NCI-H82 treated with DMSO at 0.1 percent for 48 hours (cell line): ENCODE measurements at regions not wholly inside any gene's neighbourhood (a gene's known extent, or its start where the extent isn't known, plus 50 kb on each side); places are given as distances from the start of the nearest gene placed in this dataset.
A peak's percentile ranks its signal among the peaks of the same experiment; 100 is the strongest.

ENCODE experiments used
- DNase-seq: peaks from one replicate; lab custom pipeline; 2025; ENCODE audit not compliant: unreplicated experiment; lab: John Stamatoyannopoulos, UW

DNA sequence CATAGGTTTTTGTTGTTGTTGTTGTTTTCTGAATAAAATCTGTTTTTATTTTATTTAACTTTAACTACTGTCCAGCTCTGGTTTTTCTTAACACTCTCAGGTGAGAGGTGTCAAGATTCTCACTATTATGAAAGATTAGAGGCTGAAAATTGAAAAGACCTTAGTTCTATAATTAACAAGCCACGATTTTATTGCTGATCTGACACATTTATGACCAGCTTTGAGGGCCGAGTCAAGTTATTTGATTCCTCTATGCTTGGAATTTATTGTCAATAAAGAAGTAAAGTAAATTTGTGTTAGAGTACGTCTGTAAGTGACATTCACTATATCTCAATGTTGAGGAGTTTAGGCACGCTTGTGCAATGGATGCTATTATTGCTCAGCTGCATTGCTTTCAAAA is 808.8 kb downstream of the GALC start:
- DNase-seq = no peak

DNA sequence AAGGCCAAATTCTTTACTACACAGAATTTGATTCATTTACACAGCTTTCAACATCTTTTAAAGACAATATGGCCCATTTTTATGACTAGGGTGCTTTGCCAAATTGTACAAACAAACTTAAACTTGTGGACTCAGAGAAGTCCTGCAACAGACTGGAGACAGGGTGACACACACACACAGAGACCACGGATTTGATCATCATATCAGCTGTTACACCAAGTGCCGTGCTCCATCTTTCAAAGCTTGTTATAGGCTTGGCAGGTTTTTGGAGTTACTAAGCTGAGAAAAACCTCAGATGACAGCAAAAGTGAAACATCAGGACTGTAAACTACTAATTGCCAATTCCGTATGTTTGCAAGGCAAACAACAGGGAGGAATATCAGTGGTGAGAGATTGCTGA is 811.7 kb downstream of the GALC start:
- no peak for DNase-seq

DNA sequence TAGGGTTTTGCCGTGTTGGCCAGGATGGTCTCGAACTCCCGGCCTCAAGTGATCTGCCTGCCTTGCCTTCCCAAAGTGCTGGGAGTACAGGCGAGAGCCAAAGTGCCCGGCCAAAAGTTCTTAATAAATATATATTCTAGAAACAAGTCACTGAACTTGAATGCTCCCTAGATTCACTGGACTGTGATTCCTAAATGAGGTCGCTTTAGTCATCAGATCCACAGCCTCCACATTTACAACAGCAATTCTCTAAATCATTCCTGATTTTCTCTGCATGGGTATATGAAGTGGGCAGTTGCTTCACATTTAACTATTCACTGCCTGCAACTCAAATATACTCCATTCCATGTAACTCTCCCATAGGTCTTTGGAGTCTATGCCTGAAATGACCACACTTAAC is 813.0 kb downstream of the GALC start:
- DNase-seq = no peak

DNA sequence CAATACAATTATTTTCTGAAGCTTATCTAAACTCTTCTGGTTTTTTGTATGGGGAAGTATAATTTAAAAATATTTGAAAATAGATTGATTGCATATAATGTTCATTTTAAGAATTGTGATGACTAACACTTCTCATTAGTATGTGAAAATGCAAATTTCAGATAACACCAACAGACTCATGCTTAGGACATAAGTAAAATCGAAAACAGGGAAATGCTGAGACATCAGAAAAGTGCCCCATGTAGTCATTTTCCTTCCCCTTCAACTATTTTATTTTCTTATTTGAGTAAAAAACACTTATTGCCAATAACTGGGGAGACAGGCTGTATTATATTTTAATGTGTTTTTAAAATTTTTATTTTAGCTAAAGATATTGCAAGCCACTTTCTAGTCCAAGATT is 814.7 kb downstream of the GALC start:
- no peak for DNase-seq

DNA sequence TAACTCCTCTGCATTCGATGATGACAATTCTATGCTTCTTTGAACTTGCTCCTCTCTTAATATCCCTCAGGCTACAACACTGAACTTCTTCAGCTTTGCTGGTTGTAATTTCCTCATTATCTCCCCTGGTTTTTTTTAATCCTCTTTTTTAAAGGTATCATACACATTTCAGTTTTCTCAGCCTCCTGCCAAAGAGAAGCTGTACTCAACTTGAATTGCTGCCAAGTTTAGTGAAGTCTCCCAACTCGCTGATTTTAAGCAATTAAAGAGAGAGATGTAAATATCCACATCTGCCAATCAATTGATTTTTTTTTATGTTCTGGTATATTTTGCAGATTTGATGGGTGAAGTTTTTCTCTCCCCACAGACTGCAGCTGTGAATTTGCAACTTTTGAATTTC is 817.8 kb downstream of the GALC start:
- DNase-seq = peak; percentile 19

DNA sequence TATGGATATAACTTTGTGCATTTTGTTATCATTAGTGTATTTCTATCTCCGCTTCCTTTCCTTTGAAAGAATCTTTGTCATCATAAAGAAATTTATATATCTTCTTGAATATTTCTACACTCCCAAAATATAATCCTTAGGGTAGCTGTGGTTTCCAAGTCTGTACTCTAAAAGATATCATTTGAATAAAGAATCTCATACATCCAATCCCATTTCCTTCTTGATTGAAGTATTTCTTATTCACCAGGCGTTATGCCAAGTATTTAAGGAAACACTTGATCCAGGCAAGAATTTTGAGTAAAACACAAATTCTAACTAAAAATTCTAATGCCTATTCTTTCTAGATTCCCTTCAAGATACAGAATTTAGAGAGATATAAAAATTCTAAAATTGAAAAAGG is 821.8 kb downstream of the GALC start:
- DNase-seq = no peak

DNA sequence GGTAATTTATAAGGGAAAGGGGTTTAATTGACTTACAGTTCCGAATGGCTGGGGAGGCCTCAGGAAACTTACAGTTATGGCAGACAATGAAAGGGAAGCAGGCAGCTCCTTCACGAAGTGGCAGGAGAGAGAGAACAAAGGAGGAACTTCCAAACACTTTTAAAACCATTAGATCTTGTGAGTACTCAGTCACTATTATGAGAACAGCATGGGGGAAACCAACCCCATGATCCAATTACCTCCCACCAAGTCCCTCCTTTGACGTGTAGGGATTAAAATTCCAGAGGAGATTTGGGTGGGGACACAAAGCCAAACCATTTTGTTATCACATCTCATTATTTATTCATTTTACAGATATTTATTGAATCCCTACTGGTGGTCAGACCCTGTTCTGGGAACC is 822.8 kb downstream of the GALC start:
- peak; percentile 58 for DNase-seq

DNA sequence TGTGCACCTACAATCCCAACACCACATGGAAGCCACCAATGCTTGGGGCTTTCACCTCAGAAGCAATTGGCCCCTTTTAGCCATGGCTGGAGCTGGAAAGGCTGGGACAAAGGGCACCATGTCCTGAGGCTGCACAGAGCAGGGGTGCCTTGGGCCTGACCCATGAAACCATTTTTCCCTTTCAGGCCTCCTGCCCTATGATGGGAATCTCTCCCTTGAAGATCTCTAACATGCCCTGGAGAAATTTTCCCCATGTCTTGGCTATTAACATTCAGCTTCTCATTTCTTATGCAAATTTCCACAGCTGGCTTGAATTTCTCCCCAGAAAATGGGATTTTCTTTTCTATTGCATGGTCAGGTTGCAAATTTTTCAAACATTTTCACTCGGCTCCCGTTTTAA is 823.6 kb downstream of the GALC start:
- DNase-seq = no peak

DNA sequence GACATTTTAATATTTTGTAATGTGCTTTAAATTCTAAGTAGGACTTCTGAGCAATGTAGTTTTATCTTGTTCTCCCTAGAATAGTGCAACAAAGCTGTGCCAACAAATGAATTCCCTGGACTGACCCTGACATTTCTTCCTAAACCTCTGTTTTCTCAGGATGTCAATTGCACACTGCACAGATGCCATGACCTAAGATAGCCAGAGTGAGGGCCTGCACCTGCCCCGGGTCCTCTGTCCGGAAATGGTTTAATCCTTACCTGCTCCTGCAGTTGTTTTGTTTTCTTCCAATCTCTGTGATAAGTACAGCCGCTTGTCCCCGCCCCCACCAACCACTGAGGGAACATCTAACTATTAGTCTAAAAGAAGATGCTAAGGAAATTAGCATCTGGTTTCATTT is 831.5 kb downstream of the GALC start:
- DNase-seq = no peak

DNA sequence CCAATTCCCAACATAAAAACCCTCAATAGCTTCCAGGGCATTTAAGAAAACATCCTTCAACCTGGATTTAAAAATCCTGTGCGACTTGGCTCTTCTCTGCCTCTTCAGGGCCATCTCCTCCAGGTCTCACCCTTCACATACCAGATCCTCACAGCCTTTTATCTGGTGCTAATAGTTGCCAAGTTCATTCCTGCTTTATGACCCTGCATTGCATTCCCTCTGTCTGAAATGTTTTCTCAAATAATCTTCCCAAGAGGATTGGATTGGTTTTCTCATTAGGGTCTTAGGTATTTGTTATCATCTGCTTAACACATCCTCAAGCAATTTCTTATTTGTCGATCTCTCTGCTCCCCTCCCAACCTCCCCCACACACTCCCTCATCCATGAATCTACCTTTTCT is 832.0 kb downstream of the GALC start:
- no peak for DNase-seq

DNA sequence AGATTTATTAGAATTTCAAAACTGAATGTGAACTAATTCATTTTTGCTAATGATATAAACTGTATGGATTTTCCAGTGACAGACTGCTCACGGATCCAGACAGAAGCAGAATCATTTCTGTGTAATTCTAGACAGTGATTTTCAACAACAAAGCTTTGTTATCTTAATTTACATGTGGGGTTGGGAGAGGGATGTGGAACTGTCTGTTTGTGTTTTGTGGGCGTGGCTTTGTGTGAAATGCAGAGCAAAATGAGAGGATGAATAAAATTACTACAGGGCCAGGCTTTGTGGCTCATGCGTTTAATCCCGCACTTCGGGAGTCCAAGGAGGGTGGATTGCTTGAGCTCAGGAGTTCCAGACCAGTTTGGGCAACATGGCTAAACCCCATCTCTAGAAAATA is 834.7 kb downstream of the GALC start:
- DNase-seq = no peak

DNA sequence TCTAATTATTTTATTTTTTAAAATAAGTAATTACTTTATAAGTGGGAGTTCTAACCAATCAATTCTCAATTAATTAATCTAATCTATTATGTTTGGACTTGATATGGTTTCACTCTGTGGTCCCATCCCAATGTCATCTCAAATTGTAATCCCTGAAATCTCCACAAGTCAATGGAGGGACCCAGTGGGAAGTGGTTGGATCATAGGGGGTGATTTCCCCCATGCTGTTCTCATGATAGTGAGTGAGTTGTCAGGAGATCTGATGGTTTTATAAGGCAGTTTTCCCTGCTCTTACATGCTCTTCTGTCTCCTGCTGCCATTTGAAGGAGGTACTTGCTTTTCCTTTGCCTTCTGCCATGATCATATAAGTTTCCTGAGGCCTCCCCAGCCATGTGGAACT is 836.1 kb downstream of the GALC start:
- no peak for DNase-seq

DNA sequence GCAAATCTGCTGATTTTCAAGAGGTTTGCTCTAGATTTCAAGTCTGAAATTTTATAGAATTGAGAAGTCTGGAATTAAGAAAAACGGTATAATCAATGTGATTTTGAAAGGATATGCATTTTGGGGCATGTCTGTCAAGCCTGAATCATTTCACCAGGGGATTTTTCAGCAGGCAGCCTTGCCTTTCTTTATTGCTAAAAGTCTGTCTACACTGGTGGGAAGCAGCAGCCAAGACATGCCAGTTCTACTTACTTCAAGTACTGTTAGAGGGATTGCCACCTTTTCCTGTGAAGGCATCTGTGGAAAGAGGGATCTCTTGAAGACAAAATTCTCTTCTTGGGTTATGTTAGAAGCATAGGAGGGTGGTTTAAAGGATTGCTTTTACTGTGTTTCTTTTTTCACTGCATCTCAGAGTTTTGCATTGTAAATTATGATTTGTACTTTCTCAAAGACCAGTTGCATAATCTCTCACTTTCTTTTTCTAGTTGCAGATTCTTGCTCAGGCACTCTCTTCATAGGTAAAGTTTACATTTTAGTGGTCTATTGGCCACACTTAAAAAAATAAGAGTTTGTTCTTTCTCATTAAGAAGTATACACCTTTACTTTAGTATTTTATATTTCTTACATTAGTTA is 837.0 kb downstream of the GALC start:
- no peak for DNase-seq

DNA sequence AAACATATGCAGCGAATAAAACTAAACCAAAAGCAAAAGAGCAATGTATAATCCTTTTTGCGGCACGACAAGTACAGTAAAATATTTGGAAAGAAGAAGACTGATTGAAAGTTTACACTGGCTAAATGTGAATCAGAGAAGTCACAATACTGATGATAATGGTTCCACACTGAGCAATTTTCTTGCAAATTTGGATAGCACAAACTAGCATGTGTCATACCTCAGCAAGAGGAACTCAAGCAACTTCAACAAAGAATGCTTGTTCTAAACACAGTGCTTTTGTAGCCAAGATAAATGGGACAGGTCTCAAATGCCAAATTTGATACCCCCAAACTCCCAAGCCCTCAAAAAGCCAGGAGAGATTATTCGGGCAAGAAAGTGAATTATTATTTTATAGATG is 839.1 kb downstream of the GALC start:
- DNase-seq = no peak

DNA sequence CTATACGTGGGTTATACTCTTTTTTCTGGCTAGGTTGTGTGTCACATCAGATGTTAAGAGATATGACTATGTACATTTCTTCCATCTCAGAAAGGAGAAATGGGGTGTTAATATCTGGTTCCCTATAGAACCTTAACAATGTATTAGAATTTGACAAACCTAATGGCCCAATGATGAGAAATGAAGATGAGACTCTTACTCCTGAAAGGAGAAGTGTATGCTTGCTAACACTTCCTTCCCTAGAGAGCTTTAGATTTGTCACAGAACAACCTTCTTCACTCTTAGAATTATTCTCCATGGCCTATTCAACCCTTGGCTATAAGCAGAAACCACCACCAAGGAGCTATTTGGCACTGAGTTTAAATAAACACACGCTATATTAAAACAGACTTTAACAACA is 839.6 kb downstream of the GALC start:
- DNase-seq = no peak

DNA sequence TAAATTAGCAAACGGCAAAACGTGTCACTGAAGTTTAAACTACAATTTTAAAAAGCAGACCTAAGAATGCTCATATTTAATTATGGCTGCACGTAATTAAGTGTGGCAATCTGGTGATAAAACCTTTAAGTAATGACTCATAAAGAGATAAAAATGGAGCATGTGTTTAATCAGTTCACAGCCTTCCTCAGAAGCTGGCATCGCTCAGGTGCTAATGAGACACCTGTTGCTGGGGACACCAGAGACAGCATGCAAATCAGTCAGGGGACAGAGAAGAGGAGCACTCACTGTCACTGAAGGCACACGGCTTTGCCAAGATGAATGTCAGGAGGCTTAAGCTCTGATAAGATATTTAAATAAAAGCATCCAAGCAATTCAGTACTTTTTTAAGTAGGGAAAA is 840.3 kb downstream of the GALC start:
- no peak for DNase-seq

DNA sequence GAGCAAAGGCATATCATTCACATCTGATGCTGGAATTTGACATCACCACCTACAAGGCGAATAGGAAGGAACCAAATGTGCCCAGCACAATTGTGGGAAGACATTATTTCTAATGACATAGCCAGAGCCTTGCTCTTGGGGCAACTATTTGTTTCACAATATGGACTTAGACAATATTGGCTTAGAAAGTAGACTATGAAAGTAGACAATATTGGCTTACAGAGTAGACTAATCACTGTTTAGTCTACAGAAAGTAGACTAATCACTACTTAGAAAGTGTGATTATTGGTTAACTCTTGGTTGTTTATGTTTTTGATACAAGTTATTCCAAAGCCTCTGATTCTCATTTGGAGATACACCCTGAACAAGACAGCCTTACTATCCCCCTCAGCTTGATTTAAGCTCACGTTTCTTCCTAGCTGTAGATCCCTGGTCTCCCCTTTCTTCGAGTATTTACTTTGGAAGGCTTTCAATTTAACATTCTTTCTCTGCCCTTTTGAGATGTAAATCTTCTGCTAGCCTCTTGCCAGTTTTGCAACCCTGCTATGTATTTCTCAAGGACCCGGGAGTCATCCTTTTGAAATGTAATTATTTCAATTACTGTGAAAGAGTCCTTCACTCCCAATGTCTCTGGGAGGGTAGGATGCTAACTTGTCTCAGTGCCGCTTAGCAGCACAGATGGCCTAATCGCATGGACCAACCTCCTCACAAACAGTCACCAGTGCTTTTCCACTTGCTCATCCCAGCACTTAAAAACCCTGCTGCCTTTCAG is 843.2 kb downstream of the GALC start:
- DNase-seq = peak; percentile 59

DNA sequence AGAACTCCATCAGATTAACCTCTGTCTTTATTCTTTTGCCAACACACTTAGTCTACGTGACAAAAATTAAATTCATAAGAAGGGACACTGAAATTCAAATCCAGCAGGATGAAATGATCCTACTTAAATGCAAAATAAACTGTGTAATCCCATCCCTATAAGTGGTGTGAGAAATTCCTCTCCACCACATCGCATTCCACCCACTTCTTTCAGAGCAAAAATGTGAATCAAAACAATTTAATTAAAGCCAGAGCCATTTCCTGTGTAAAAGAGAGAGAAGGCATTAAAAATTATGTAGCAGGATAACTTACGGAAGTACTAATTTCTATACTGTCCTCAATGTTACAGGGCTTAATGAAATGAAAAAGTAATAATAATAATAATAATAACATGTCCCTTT is 844.3 kb downstream of the GALC start:
- DNase-seq = no peak

DNA sequence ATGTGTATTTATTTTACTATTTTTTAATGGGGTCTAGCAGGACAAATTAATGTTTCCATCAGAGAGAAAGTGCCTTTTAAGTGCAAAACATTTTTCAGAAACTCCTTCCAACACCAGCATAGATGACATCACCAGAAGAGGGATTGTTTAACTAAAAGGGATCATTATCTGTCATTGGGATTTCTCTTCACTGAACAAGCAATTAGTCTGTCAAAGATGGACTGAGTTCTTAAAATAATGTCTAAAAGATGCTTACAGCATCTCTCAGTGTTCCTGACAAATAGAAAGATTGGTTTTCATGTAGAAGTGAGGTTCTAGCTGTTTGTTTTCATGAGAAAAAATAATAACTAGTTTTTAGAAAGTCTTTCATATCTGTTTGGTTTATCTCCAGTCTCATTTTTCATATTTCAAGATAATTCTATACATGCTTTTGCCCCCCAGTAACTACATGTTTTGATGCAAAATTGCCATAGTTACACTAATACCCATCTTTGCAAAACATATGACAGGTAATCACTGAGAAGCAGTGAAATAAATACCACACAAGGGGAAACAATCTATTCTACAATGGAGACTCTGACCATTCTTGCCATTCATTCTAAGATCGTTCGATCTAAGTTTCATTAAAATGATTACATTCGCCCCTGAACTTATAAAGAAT is 850.3 kb downstream of the GALC start:
- no peak for DNase-seq

DNA sequence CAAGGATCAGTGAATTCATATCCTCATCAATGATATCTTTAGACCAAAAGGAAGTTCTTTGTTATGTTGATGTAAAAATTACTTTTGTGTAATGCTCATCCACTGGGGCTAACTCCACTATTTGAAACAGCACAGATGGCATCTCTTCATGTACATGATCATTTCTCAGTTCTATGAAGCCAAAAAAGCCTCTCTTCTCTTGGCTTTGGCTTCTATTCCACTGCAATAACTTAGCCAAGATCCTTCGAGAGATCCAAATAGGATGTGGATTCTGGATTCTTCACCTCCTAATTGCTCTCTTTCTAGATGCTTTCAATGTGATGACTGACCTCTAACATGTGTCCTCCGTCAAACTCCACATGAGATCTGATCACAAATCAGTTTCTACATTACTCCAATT is 851.2 kb downstream of the GALC start:
- no peak for DNase-seq

DNA sequence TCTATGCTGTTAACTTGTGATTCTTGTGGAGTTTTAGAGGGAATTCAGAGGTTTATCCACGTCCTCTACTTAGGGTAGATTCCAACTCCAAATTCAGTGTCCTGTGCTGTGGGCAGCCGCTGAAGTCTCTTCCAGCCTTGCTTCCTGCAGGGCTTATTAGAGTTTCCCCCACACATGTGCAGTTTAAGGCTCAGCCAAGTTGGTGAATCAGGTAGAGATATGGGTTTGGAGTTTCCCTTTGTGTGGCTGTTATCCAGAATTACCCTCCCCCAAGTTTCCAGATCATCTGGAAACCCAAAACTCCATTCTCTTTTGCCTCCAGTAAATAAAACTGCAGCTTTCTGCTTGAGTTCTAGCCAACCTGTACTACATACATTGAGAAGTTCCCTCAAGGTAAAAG is 853.7 kb downstream of the GALC start:
- no peak for DNase-seq

DNA sequence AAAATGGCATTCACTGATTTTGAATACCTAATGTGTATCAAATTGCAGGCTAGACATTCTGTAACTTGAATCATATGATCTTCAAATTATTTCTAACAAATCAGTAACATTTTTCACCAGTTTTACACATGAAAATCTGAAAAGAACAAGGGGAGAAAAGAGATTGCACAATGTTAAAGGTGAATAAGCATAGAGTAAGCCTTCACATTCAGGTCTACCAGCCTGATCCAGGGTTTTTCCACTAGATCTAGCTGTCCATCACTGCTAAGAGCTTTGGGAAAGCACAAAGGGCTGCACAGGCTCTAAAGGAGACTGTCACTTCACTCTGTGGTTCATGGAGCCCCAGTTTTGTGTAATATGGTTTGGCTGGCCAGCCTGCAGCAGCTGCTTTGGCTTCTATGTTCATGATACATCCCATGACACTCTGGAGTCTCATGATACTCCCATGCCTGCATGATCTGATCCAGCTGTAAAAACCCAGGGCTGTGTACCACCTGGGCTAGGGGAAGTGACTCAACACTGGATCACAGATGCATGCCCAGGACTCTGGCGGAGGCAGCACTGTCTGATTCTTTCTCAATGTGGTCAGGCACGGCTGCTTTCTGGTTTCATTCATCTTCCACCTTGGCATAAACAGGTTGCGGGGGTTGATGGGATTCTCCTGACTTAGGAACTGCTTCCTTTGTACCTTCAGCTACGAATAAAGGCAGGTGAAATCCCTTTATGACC is 859.7 kb downstream of the GALC start:
- DNase-seq = no peak
